ENCODE measurements at regions not wholly inside any gene's neighbourhood (a gene's known extent, or its start where the extent isn't known, plus 50 kb on each side); places are given as distances from the start of the nearest gene placed in this dataset.

- TF ChIP-seq POU6F1 (CRISPR knock-in tag; IDR thresholded peaks at IDR 0.05; ENCODE audit: borderline replicate concordance, low read depth): no peak
- TF ChIP-seq TCF4 (CRISPR knock-in tag; IDR thresholded peaks at IDR 0.05; ENCODE audit: borderline replicate concordance): no peak
- TF ChIP-seq ZFP30 (CRISPR knock-in tag; IDR thresholded peaks at IDR 0.05): no peak
- TF ChIP-seq, protein P1, sequence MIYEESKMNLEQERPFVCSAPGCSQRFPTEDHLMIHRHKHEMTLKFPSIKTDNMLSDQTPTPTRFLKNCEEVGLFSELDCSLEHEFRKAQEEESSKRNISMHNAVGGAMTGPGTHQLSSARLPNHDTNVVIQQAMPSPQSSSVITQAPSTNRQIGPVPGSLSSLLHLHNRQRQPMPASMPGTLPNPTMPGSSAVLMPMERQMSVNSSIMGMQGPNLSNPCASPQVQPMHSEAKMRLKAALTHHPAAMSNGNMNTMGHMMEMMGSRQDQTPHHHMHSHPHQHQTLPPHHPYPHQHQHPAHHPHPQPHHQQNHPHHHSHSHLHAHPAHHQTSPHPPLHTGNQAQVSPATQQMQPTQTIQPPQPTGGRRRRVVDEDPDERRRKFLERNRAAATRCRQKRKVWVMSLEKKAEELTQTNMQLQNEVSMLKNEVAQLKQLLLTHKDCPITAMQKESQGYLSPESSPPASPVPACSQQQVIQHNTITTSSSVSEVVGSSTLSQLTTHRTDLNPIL (CRISPR knock-in tag; IDR thresholded peaks at IDR 0.05; ENCODE audit: low read depth): no peak
- no peak for TF ChIP-seq BACH2 (CRISPR knock-in tag; IDR thresholded peaks at IDR 0.05; ENCODE audit: borderline replicate concordance)
- TF ChIP-seq ARNTL (CRISPR knock-in tag; IDR thresholded peaks at IDR 0.05; ENCODE audit: borderline replicate concordance, low read depth): no peak
- no peak for TF ChIP-seq PATZ1 (CRISPR knock-in tag; IDR thresholded peaks at IDR 0.05; ENCODE audit: borderline replicate concordance)
- TF ChIP-seq, protein P2, sequence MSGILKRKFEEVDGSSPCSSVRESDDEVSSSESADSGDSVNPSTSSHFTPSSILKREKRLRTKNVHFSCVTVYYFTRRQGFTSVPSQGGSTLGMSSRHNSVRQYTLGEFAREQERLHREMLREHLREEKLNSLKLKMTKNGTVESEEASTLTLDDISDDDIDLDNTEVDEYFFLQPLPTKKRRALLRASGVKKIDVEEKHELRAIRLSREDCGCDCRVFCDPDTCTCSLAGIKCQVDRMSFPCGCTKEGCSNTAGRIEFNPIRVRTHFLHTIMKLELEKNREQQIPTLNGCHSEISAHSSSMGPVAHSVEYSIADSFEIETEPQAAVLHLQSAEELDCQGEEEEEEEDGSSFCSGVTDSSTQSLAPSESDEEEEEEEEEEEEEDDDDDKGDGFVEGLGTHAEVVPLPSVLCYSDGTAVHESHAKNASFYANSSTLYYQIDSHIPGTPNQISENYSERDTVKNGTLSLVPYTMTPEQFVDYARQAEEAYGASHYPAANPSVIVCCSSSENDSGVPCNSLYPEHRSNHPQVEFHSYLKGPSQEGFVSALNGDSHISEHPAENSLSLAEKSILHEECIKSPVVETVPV (CRISPR knock-in tag; IDR thresholded peaks at IDR 0.05): no peak
- TF ChIP-seq ISL1 (CRISPR knock-in tag; IDR thresholded peaks at IDR 0.05): no peak
- TF ChIP-seq ZNF70 (CRISPR knock-in tag; IDR thresholded peaks at IDR 0.05): no peak
- no peak for ATAC-seq
Measured at GRCh38 chr4:167939863-167940616, 152.3 kb upstream of the ANXA10 start.

DNA sequence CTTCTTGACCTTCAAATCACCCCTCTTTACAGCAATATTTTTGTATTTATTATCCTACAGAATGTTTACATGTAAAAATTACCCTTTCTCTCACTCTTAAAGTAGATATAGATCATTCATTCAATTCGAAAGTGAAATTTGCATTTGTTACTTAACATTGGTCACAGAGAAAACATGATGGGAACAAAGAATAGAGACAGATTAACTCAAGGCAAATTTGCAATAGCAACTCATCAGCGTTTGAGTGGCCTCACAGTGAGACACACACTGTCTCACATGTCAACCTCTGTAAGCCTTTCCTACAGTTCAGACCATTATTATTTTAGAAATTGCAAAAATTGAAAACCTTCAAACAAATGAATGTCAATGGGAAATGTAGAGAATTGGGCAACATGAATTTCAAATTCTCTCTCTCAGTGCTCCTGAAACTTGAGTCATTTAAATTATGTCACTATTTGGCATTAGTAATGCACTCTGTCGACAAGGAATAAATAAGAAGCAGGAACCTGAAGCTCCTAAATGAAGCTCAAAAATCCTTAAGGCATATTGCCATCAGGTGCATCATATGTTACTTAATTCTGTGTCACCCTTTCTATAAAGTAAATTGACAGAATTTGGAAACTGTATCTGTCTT, 148.3 kb upstream of the ANXA10 start:
- ATAC-seq: no peak
- TF ChIP-seq, protein P2 (CRISPR knock-in tag; IDR thresholded peaks at IDR 0.05): no peak
- TF ChIP-seq POU6F1 (CRISPR knock-in tag; IDR thresholded peaks at IDR 0.05; ENCODE audit: borderline replicate concordance, low read depth) (no peak), ZNF565 (CRISPR knock-in tag; conservative IDR thresholded peaks at IDR 0.05; ENCODE audit: low read depth) (no peak), TCF4 (CRISPR knock-in tag; IDR thresholded peaks at IDR 0.05; ENCODE audit: borderline replicate concordance) (no peak), SNAI2 (CRISPR knock-in tag; IDR thresholded peaks at IDR 0.05) (no peak), ISL1 (CRISPR knock-in tag; IDR thresholded peaks at IDR 0.05) (no peak), ZNF8 (CRISPR knock-in tag; IDR thresholded peaks at IDR 0.05) (no peak), OSR1 (CRISPR knock-in tag; IDR thresholded peaks at IDR 0.05) (no peak), PPARA (CRISPR knock-in tag; IDR thresholded peaks at IDR 0.05; ENCODE audit: borderline replicate concordance) (no peak), BACH2 (CRISPR knock-in tag; IDR thresholded peaks at IDR 0.05; ENCODE audit: borderline replicate concordance) (no peak), ZFP30 (CRISPR knock-in tag; IDR thresholded peaks at IDR 0.05) (no peak), RARB (CRISPR knock-in tag; IDR thresholded peaks at IDR 0.05) (no peak)

GRCh38 chr4:167944721-167945120, 147.6 kb upstream of the ANXA10 start:
- TF ChIP-seq POU6F1 (CRISPR knock-in tag; IDR thresholded peaks at IDR 0.05; ENCODE audit: borderline replicate concordance, low read depth) (no peak), OSR1 (CRISPR knock-in tag; IDR thresholded peaks at IDR 0.05) (no peak), ZC3H10 (CRISPR knock-in tag; IDR thresholded peaks at IDR 0.05) (no peak), ZFP30 (CRISPR knock-in tag; IDR thresholded peaks at IDR 0.05) (no peak), CSDC2 (CRISPR knock-in tag; IDR thresholded peaks at IDR 0.05) (no peak), ZNF8 (CRISPR knock-in tag; IDR thresholded peaks at IDR 0.05) (no peak), GLIS3 (CRISPR knock-in tag; IDR thresholded peaks at IDR 0.05) (no peak), ZNF70 (CRISPR knock-in tag; IDR thresholded peaks at IDR 0.05) (no peak)
- TF ChIP-seq, protein P2 (CRISPR knock-in tag; IDR thresholded peaks at IDR 0.05): no peak
- ATAC-seq: no peak

All from SK-N-SH treated with all-trans-retinoic acid at 6 μM for 48 hours (cell line).